HepG2 (cell line): ENCODE measurements at regions not wholly inside any gene's neighbourhood (a gene's known extent, or its start where the extent isn't known, plus 50 kb on each side); places are given as distances from the start of the nearest gene placed in this dataset.

Experiments
- ATAC-seq: fragments of 200-7000 bp; cut with Tn5 transposase; 3 replicates; pipeline ENCODE4 v1.9.1; 2020; ENCODE audit warnings: mild to moderate bottlenecking, moderate library complexity
- BruUV-seq: library from RNA; stranded (reverse); fragments of 400-500 nt; replicated peaks from 2 replicates; lab custom pipeline; 2021; lab: Mats Ljungman, UMichigan
- CTCF ChIA-PET: fragments of 300-600 bp; formaldehyde crosslinking; extraction: SDS; loops from one replicate; lab custom pipeline; 2021; ENCODE audit warnings: low total read pairs, inconsistent platforms, low intra/inter-chr PET ratio; lab: Yijun Ruan, JAX
- POLR2A ChIA-PET: fragments of 350-600 bp; sonication (Branson Sonifier 250); formaldehyde crosslinking; loops from one replicate; lab custom pipeline; 2020; ENCODE audit warnings: antibody characterized with exemption, inconsistent platforms; lab: Yijun Ruan, JAX
- DNase-seq: peaks from one replicate; pipeline ENCODE4 v3.0.0-alpha.2; 2015; ENCODE audit warnings: low spot score
- FAIRE-seq: peaks from 3 replicates; lab custom pipeline; 2011; peaks lifted over from hg19 to GRCh38; lab: Jason Lieb, UNC
- H2AFZ ChIP-seq: one replicate; pipeline ENCODE4 v1.6.1; 2011; ENCODE audit warnings: low read length, inconsistent platforms
- H3K27ac ChIP-seq: fragments of 300-600 bp; 3 replicates; pipeline ENCODE4 v1.8.0; 2011; ENCODE audit warnings: mixed run types, mild to moderate bottlenecking, mixed read lengths, low read length, inconsistent platforms; ENCODE audit not compliant: insufficient read depth; ENCODE audit errors: extremely low read length
- H3K27me3 ChIP-seq, 2 experiments: fragments of 200-600 bp in 1 of 2; 2 replicates in 1 of 2; 3 replicates in 1 of 2; pipeline versions ENCODE4 v1.6.0 to v1.8.0; 2011; ENCODE audit warnings: low read length in 2 of 2, mild to moderate bottlenecking in 2 of 2, moderate library complexity in 2 of 2, inconsistent platforms in 1 of 2; ENCODE audit not compliant: insufficient read depth in 2 of 2, control insufficient read depth in 1 of 2
- H3K36me3 ChIP-seq, 2 experiments: fragments of 200-600 bp in 1 of 2; replicated peaks in 1 of 2; 2 replicates in 1 of 2; 3 replicates in 1 of 2; pipeline versions ENCODE4 v1.5.1 to v1.8.0; 2011; ENCODE audit warnings: low read length in 2 of 2, inconsistent platforms in 1 of 2; ENCODE audit not compliant: insufficient read depth in 2 of 2, control insufficient read depth in 1 of 2
- H3K4me1 ChIP-seq: 2 replicates; pipeline ENCODE4 v1.5.1; 2012; ENCODE audit warnings: low read length, inconsistent platforms; ENCODE audit not compliant: insufficient read depth
- H3K4me2 ChIP-seq: 2 replicates; pipeline ENCODE4 v1.6.0; 2011; ENCODE audit warnings: low read depth, low read length, inconsistent platforms
- H3K4me3 ChIP-seq, 3 experiments: fragments of 200-600 bp in 1 of 3; sonication (generic), shearing (Covaris generic) in 1 of 3; replicated peaks in 1 of 3; 2 replicates each; pipeline ENCODE4 v1.5.1; 2011 to 2016; ENCODE audit warnings: low read length in 3 of 3, inconsistent platforms in 2 of 3, low read depth in 2 of 3, mild to moderate bottlenecking in 2 of 3, control low read depth in 1 of 3, mixed read lengths in 1 of 3; ENCODE audit not compliant: insufficient read depth in 1 of 3
- H3K79me2 ChIP-seq: one replicate; pipeline ENCODE4 v1.6.1; 2011; ENCODE audit warnings: low read length, inconsistent platforms; ENCODE audit not compliant: insufficient read depth
- H3K9ac ChIP-seq: 2 replicates; pipeline ENCODE4 v1.6.0; 2011; ENCODE audit warnings: mild to moderate bottlenecking, low read depth, low read length, inconsistent platforms; ENCODE audit not compliant: insufficient read depth
- H3K9me3 ChIP-seq: 2 replicates; pipeline ENCODE4 v1.5.1; 2012; ENCODE audit warnings: mild to moderate bottlenecking, low read length
- H4K20me1 ChIP-seq: 2 replicates; pipeline ENCODE4 v1.6.0; 2011; ENCODE audit warnings: inconsistent platforms, mild to moderate bottlenecking, low read length, moderate library complexity; ENCODE audit not compliant: insufficient read depth
- ETS1 ChIP-seq: sonication (generic); formaldehyde crosslinking; IDR thresholded peaks from 2 replicates; pipeline ENCODE4 v1.4.0; 2020; ENCODE audit warnings: missing genetic modification reagents
- GMEB2 ChIP-seq: IDR thresholded peaks from 2 replicates; pipeline ENCODE4 v1.6.1; 2016; ENCODE audit warnings: missing biosample characterization, missing genetic modification reagents, low read depth
- HOXA7 ChIP-seq: sonication (generic); formaldehyde crosslinking; IDR thresholded peaks from 2 replicates; pipeline ENCODE4 v1.8.1; 2022; ENCODE audit warnings: mild to moderate bottlenecking, missing genetic modification reagents, moderate library complexity
- KDM1A ChIP-seq: IDR thresholded peaks from 2 replicates; pipeline ENCODE4 v1.6.1; 2016; ENCODE audit warnings: missing compliant biosample characterization
- NCOA1 ChIP-seq: sonication (generic); formaldehyde crosslinking; IDR thresholded peaks from 2 replicates; pipeline ENCODE4 v1.9.0; 2021; ENCODE audit warnings: missing genetic modification reagents
- RAD21 ChIP-seq: fragments of 450-650 bp; formaldehyde crosslinking; IDR thresholded peaks from 2 replicates; pipeline ENCODE4 v1.5.0; 2020; ENCODE audit warnings: mild to moderate bottlenecking
- RCOR2 ChIP-seq: IDR thresholded peaks from 2 replicates; pipeline ENCODE4 v1.6.1; 2016; ENCODE audit warnings: missing biosample characterization, missing genetic modification reagents
- SMARCC2 ChIP-seq: fragments of 450-650 bp; IDR thresholded peaks from 2 replicates; pipeline ENCODE4 v1.6.1; 2017; ENCODE audit warnings: antibody characterized with exemption, mild to moderate bottlenecking
- TFAP4 ChIP-seq: sonication (generic); IDR thresholded peaks from 2 replicates; pipeline ENCODE4 v1.6.1; 2016; ENCODE audit warnings: low read depth, borderline replicate concordance
- U2AF1 ChIP-seq: fragments of 200-400 bp; formaldehyde crosslinking; optimal IDR thresholded peaks from 2 replicates; pipeline ENCODE3; 2017; ENCODE audit warnings: mild to moderate bottlenecking, low read depth, low read length
- ZMYM3 ChIP-seq: sonication (generic); formaldehyde crosslinking; IDR thresholded peaks from 2 replicates; pipeline ENCODE4 v1.5.1; 2020; ENCODE audit warnings: mild to moderate bottlenecking, missing genetic modification reagents
- ZNF549 ChIP-seq: sonication (generic); formaldehyde crosslinking; IDR thresholded peaks from 2 replicates; pipeline ENCODE4 v1.5.0; 2020; ENCODE audit warnings: missing genetic modification reagents
- WGBS: methylation state at CpG from one replicate; pipeline ENCODE4 v1.1.6; 2017; ENCODE audit warnings: low lambda C conversion rate; 5-methylcytosine and 5-hydroxymethylcytosine counted together
- in situ Hi-C: cut with HindIII; loops from 2 replicates; pipeline ENCODE4 v1.10.0; 2017; ENCODE audit warnings: low pct_unique_long_range_greater_than_20kb; ENCODE audit not compliant: extremely low pct_ligation_motif_present
- intact Hi-C: fragments of 100-400 bp; cut with micrococcal nuclease; formaldehyde crosslinking; loops from one replicate; pipeline ENCODE4 v1.10.0; 2022; ENCODE audit not compliant: unreplicated experiment

GRCh38 chr12:124459852-124460645 is 107.4 kb downstream of the NCOR2 start:
- Histone ChIP-seq H3K79me2 (no peaks in the 10 kb centered on the region), H4K20me1 (peaks cover 6% of the 10 kb centered on the region; the same call in 1 of the 2 replicates), H3K4me1 (no peaks in the 10 kb centered on the region), H3K36me3 (peaks cover 13 to 30% of the 10 kb centered on the region in 2 experiments; a peak in 4 of 5 replicates), H2AFZ (no peak overlapping the region), H3K27me3 (no peaks in the 10 kb centered on the region), H3K9ac (no peak overlapping the region), H3K27ac (no peak overlapping the region), H3K4me3 (no peak overlapping the region), H3K9me3 (no peaks in the 10 kb centered on the region), H3K4me2 (no peak overlapping the region)
- in situ Hi-C loops (no loop called here), intact Hi-C loops (no loop called here)
- ChIA-PET CTCF (no interaction called here), POLR2A (no interaction called here)
- FAIRE-seq = no peak
- TF ChIP-seq NCOA1 (CRISPR knock-in tag) = no peak
- TF ChIP-seq RCOR2 (CRISPR knock-in tag) = no peak
- TF ChIP-seq SMARCC2 = no peak
- TF ChIP-seq ZNF549 (CRISPR knock-in tag) = no peak
- TF ChIP-seq U2AF1 = no peak
- TF ChIP-seq TFAP4 = no peak
- no peak for TF ChIP-seq HOXA7 (CRISPR knock-in tag)
- TF ChIP-seq ETS1 = no peak
- no peak for TF ChIP-seq GMEB2
- no peak for TF ChIP-seq RAD21
- TF ChIP-seq ZMYM3 (CRISPR knock-in tag) = peak; percentile 73
- TF ChIP-seq KDM1A (CRISPR knock-in tag) = peak; percentile 60; the same call in 1 of the 2 replicates
- BruUV-seq = no TSS peak
- no peak for DNase-seq
- 97% methylated on average over 14 of the region's 18 CpGs for WGBS
- ATAC-seq = no peak
